Fibroblast of skin of abdomen (primary cell): ENCODE measurements at regions not wholly inside any gene's neighbourhood (a gene's known extent, or its start where the extent isn't known, plus 50 kb on each side); places are given as distances from the start of the nearest gene placed in this dataset.

Experiments
- DNase-seq: peaks from one replicate; pipeline ENCODE4 v3.0.0-alpha.2; 2013

GRCh38 chr9:116051528-116051927, 102.1 kb upstream of the PAPPA start:
- no peak for DNase-seq

DNA sequence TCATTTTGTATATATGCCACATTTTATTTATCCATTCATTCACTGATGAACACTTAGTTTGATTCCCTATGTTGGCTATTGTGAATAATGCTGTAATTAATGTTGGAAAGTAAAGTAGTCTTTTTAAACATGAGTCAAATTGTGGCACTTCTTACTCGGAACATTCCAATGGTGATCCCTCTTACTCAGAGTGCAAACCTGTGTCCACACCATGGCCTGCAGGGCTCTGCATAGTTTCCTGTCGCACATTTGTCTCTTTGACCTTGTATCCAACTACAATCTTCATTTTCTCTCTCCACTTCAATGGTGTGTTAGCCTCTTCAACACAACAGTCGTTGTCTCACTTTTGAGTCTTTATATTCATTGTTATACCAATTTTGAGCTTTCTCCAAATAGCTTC, 98.1 kb upstream of the PAPPA start:
- no peak for DNase-seq

- DNase-seq, result no peak
These were observed 96.2 kb upstream of the PAPPA start for GRCh38 chr9:116057371-116057770.

DNA sequence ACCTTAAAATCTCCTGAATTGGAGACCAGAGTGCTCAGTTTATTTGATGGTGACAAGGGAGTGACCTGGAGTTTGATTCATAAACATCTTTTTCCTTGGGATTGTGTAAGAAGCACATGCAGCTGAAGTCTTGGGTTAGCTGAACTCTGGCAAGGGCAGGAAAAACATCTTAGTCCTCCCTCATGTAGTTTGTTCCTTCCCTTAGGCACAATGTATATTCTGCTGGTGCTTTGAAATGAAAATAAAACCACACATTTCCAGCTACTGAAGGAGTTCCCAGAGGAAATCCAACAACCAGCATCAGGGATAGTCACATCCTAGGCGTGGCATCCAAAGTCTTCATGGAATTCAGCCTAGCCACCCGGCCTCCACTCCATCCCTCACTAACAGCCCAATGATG, 95.2 kb upstream of the PAPPA start:
- no peak for DNase-seq

- DNase-seq, result no peak
These were observed 94.1 kb upstream of the PAPPA start for GRCh38 chr9:116059466-116059865.

DNA sequence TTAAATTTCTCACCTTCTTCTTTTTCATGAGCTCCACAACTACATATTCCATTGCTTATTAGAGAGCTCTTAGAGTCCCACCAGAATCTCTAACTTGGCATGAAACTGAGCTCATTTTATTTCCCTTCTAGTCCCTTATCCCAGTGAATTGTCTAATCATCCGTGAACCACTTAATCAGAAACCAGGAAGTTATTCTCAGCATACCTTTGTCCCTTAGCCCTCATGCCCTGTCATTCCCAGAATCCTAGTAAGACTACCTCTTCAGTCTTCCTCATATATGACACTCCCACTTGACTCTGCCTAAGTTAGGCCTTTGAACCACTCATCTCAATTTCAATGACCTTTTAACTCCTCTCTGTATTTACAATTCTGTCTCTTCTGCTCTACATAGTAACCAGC, 93.0 kb upstream of the PAPPA start:
- DNase-seq, result no peak

DNA sequence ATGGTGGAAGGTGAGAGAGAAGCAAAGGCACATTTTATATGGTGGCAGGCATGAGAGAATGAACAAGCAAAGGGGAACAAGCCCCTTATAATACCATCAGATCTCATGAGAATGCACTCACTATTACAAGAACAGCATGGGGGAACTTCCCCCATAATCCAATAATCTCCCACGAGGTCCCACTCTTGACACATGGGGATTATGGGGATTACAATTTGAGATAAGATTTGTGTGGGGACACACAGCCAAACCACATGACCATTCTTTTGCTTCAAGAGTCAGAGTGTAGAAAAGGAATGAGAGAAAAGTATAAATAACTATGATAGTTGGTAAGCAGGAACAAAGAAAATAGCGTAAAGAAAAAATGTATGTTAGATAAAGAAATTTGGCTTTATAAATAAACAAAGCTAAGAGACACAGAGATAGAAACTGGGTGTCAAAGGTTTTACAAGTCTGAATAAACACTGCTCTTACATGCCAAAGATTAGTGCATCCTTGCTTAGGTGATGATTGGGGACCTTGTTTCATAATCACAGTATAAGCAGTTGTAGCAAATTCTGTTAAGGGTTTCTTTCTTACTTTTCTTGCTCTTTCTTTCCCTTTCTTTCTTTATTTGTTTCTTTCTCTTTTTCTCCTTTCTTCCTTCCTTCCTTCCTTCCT, 91.9 kb upstream of the PAPPA start:
- DNase-seq, result no peak

DNA sequence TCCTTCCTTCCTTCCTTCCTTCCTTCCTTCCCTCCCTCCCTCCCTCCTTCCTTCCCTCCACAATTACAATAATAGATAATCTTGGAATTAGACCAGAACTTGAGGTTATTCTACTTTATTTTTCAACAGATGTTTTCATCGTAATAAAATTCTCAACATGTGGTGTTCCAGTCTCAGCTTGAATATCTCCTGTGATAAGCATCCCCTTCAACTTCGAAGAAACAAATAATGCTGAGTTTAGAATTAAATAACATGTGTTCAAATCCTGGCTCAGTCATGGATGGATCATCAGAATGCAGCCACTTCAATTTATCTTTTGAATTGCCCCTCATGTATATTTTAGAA, 91.4 kb upstream of the PAPPA start:
- DNase-seq, result no peak

DNA sequence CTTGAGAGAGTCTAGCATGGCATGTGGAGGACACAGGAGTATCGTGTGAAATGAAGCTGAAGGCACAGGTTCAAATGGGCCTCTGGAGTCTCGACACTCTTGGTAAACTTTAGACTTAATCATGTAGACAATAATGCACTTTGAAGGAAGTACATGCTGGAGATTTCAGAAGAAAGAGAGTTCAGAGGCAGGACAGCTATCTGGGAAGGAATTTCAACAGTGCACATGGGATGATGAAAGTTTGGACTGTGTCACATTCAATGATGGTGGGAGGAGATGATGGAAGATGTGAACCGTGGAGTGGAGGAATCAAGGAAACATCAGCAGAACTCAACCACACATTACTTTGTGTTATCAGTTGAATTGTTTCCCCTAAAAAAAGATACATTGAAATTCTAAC, 88.6 kb upstream of the PAPPA start:
- DNase-seq, result no peak

GRCh38 chr9:116066221-116066620, 87.4 kb upstream of the PAPPA start:
- no peak for DNase-seq

- no peak for DNase-seq
These were observed 86.0 kb upstream of the PAPPA start for GRCh38 chr9:116067566-116067965.

GRCh38 chr9:116070256-116070914, 83.2 kb upstream of the PAPPA start:
- DNase-seq, result no peak

- no peak for DNase-seq
These were observed 81.5 kb upstream of the PAPPA start for GRCh38 chr9:116072046-116072445.

DNA sequence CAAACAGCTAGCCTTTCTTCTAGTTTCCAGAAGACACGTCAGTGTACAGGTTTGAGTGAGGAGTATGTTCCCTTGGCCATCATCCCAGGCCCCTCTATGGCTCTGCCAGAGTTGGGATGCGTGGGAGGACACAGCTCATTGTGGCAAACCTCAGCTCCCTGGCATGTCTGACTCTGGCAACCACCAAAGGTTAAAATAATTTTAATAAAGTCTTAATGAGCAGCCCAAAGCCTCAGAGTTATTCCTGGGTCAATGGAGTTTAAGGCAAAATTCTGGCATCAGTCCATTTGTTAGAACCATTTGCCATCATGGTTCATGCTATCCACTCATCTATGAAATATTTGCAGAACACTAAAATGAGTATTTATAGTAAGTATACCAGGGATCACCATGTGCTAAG, 79.8 kb upstream of the PAPPA start:
- DNase-seq, result peak; percentile 73

GRCh38 chr9:116074658-116075057, 78.9 kb upstream of the PAPPA start:
- peak; percentile 86 for DNase-seq

- DNase-seq, result peak; percentile 98
These were observed 78.4 kb upstream of the PAPPA start for GRCh38 chr9:116075191-116075590.

GRCh38 chr9:116078640-116079039, 75.0 kb upstream of the PAPPA start:
- DNase-seq, result no peak

- DNase-seq, result no peak
These were observed 73.0 kb upstream of the PAPPA start for GRCh38 chr9:116080561-116080960.

- DNase-seq, result peak; percentile 70
These were observed 72.0 kb upstream of the PAPPA start for GRCh38 chr9:116081435-116082115.

DNA sequence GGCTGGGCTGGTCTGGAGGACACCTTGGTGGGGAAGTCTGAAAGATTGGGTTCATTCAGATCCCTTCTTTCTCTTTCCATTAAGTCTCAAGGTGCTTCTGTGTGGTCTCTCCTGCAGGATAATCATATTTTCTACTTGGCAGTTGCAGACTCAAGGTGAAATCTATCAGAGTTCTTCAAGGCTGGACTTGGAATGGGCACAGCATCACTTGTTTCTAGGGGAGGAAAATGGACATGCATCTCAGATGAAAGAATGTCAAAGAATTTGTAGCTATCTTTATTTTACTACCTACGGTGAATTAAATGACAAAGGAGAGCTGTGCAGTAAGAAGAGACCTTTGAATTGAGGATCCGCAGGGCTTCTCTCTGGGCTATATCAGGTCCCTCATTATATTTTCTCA, 69.8 kb upstream of the PAPPA start:
- no peak for DNase-seq

- DNase-seq, result no peak
These were observed 69.1 kb upstream of the PAPPA start for GRCh38 chr9:116084497-116084896.

- peak; percentile 32 for DNase-seq
These were observed 66.3 kb upstream of the PAPPA start for GRCh38 chr9:116087246-116087645.

DNA sequence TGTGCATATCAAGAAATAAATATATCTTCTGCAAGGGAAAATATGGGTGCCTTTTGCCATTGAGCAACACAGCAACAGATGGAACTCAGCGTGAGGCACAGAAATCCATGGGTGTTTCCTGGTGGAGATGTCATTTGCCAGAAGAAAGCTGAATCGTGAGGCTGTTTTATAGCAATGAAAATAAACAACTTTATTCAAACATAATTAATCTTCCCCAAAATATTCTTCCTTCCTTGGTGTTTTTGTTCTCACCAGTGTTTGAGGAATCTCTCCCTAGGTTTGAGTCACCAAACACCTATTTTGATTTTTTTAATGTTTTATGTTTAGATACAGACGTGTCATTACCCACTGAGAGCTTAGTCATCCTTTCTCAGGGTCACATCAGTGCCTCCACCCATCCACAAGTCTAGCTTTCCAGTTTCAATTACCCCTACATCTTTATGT, 65.8 kb upstream of the PAPPA start:
- peak; percentile 65 for DNase-seq

DNA sequence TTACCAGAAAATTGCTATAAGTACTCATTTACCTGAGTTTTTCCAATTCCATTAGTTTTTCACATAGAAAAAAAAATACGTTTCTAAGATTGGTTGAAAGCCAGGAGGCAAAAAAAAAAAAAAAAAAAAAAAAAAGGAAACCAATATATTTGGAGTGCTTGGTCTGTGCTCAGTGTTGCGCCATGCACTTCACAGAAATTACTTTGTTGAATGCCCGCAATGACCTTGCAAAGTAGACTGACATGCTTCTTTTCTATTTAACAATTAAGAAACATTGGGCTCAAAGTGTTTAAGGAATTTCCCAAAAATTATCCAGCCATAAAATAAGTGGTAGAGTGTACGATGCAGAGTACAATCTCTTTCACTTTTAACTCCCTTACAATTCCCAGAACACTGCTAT, 65.2 kb upstream of the PAPPA start:
- DNase-seq, result no peak
